ENCODE measurements at regions not wholly inside any gene's neighbourhood (a gene's known extent, or its start where the extent isn't known, plus 50 kb on each side); places are given as distances from the start of the nearest gene placed in this dataset.

DNA sequence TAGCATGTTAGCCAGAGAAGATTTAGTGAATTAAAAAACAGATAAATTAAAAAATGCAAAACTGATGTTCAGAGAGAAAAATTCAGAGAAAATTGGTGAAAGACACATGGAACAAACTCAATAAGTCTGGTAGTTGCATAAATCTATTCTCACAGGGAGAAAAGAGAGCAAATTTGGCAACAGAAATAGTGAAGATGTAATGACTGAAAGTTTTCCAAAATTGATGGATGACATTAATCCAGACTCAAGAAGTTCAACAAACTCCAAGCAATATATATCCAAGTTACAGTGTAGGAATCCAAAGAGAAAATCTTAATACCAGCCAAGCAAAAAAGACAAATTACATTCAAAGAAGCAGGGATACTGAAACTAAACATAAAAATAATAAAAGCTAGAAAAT is 302.7 kb upstream of the ARPP21 start:
- DNase-seq (ENCODE audit: extremely low read depth, insufficient read length): no peak
- Histone ChIP-seq H3K4me3 (replicated peaks; ENCODE audit: low read depth, low read length) (no peak overlapping the region), H3K36me3 (ENCODE audit: control insufficient read depth, insufficient read depth, low read length) (no peaks in the 10 kb centered on the region), H3K27me3 (replicated peaks; ENCODE audit: control insufficient read depth, insufficient read depth, low read length) (no peaks in the 10 kb centered on the region)
- TF ChIP-seq, protein P1, sequence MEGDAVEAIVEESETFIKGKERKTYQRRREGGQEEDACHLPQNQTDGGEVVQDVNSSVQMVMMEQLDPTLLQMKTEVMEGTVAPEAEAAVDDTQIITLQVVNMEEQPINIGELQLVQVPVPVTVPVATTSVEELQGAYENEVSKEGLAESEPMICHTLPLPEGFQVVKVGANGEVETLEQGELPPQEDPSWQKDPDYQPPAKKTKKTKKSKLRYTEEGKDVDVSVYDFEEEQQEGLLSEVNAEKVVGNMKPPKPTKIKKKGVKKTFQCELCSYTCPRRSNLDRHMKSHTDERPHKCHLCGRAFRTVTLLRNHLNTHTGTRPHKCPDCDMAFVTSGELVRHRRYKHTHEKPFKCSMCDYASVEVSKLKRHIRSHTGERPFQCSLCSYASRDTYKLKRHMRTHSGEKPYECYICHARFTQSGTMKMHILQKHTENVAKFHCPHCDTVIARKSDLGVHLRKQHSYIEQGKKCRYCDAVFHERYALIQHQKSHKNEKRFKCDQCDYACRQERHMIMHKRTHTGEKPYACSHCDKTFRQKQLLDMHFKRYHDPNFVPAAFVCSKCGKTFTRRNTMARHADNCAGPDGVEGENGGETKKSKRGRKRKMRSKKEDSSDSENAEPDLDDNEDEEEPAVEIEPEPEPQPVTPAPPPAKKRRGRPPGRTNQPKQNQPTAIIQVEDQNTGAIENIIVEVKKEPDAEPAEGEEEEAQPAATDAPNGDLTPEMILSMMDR (IDR thresholded peaks at IDR 0.05; ENCODE audit: insufficient read depth, low read length, poor library complexity, severe bottlenecking): no peak

GRCh38 chr3:35338186-35338585 is 301.1 kb upstream of the ARPP21 start:
- Histone ChIP-seq H3K4me3 (replicated peaks; ENCODE audit: low read depth, low read length) (no peak overlapping the region), H3K36me3 (ENCODE audit: control insufficient read depth, insufficient read depth, low read length) (no peaks in the 10 kb centered on the region), H3K27me3 (replicated peaks; ENCODE audit: control insufficient read depth, insufficient read depth, low read length) (no peaks in the 10 kb centered on the region)
- DNase-seq (ENCODE audit: extremely low read depth, insufficient read length): no peak
- TF ChIP-seq, protein P1 (IDR thresholded peaks at IDR 0.05; ENCODE audit: insufficient read depth, low read length, poor library complexity, severe bottlenecking): no peak

GRCh38 chr3:35380196-35380595 is 259.1 kb upstream of the ARPP21 start:
- DNase-seq (ENCODE audit: extremely low read depth, insufficient read length): no peak
- Histone ChIP-seq H3K36me3 (ENCODE audit: control insufficient read depth, insufficient read depth, low read length) (no peaks in the 10 kb centered on the region), H3K27me3 (replicated peaks; ENCODE audit: control insufficient read depth, insufficient read depth, low read length) (no peaks in the 10 kb centered on the region), H3K4me3 (replicated peaks; ENCODE audit: low read depth, low read length) (no peak overlapping the region)
- TF ChIP-seq, protein P1 (IDR thresholded peaks at IDR 0.05; ENCODE audit: insufficient read depth, low read length, poor library complexity, severe bottlenecking): no peak

GRCh38 chr3:35383216-35383615 is 256.1 kb upstream of the ARPP21 start:
- TF ChIP-seq, protein P1 (IDR thresholded peaks at IDR 0.05; ENCODE audit: insufficient read depth, low read length, poor library complexity, severe bottlenecking): no peak
- no peaks in the 10 kb centered on the region for H3K27me3 ChIP-seq (replicated peaks; ENCODE audit: control insufficient read depth, insufficient read depth, low read length)
- DNase-seq (ENCODE audit: extremely low read depth, insufficient read length): no peak
- no peaks in the 10 kb centered on the region for H3K36me3 ChIP-seq (ENCODE audit: control insufficient read depth, insufficient read depth, low read length)
- no peak overlapping the region for H3K4me3 ChIP-seq (replicated peaks; ENCODE audit: low read depth, low read length)

DNA sequence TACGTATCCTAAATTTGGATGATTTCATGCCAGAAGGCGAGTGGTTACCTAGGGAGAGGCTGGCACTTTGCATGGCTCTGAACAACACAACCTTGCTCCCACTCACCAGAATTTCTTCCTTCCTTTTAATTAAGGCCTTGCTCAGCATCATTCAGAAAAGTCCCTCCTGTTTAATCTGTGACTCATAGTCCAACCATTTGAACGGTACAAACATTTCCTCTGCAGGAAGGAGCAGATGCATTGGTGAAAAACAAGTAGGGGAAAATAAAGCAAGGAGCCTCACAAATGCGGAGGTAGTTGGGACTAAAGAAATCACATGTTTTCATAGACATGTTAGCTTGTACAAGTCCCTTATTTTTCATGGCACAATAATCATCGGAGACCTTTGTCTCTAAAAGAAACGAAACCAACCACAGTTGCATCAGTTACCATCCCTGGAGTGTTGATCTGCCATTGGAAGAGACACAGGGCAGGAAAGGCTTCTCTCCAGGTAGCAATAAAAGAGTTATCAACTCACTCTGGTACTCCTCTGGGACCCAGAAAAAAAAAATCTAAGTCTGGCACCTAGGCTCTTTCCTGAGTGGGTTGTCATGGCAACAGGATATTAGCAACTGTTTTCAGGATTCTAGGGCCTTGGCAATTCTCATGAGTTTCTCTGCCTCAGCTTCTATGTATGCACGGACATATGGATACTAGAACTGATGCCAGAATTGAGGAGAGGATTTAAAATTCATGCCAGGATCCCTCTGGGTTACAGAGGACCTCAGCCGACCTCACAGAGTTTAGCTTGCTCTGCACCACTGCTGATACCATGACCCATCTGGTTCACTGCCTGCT is 255.4 kb upstream of the ARPP21 start:
- Histone ChIP-seq H3K27me3 (replicated peaks; ENCODE audit: control insufficient read depth, insufficient read depth, low read length) (no peaks in the 10 kb centered on the region), H3K4me3 (replicated peaks; ENCODE audit: low read depth, low read length) (no peak overlapping the region), H3K36me3 (ENCODE audit: control insufficient read depth, insufficient read depth, low read length) (no peaks in the 10 kb centered on the region)
- DNase-seq (ENCODE audit: extremely low read depth, insufficient read length): no peak
- TF ChIP-seq, protein P1 (IDR thresholded peaks at IDR 0.05; ENCODE audit: insufficient read depth, low read length, poor library complexity, severe bottlenecking): no peak

All from GM06990 (cell line).